HG02642 (cell line): ENCODE measurements at regions not wholly inside any gene's neighbourhood (a gene's known extent, or its start where the extent isn't known, plus 50 kb on each side); places are given as distances from the start of the nearest gene placed in this dataset.
"Not testable (repeated sequence)": the region's sequence is repeated elsewhere in the genome, so short reads cannot be mapped to it uniquely, and the experiment has no call there.

Experiments
- ATAC-seq: cut with Tn5 transposase; IDR thresholded peaks from one replicate; pipeline ENCODE4 v1.9.1; 2021; ENCODE audit warnings: mild to moderate bottlenecking; ENCODE audit not compliant: unreplicated experiment, poor library complexity

DNA sequence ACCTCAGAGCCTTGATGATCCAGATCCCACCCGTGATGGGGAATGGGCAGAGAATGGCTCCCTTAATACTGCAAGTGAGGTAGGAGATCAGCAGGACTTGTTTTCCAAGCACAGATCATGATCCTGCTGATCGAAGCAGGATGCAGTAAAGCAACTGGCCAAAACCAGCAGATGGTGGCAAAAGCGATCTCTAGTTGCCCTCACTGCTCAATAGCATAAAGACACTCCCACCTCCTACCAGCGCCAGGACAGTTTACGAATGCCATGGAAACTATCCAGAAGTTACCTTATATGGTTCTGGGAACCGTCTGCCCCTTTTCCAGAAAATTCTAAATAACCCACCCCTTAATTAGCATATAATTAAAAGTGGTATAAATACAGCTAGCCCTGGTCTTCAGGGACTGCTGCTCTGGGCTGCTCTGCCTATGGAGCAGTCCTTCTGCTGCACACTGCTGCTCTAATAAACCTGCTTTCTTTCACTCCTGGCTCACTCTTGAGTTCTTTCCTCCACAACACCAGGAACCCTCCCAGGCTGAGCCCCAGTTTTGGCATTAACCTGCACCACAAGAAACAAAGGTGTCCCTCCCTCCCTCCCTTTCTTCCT lies 415.8 kb downstream of the PREX1 start:
- no peak for ATAC-seq

DNA sequence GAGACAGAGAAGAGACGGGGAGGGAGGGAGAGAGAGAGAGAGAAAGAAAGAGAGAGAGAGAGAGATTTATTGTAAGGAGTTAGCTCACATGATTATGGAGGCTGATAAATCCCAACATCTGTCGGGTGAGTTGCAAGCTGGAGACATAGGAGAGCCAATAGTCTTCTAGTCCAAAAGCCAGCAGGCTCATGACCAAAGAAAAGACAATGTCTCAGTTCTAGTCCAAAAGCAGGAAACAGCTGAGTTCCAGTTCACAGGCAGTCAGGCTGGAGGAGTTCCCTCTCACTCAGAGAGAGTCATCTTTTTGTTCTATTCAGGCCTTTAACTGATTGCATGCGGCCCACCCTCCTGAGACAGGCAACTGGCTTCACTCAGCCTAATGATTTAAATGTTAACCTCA lies 416.6 kb downstream of the PREX1 start:
- no peak for ATAC-seq

DNA sequence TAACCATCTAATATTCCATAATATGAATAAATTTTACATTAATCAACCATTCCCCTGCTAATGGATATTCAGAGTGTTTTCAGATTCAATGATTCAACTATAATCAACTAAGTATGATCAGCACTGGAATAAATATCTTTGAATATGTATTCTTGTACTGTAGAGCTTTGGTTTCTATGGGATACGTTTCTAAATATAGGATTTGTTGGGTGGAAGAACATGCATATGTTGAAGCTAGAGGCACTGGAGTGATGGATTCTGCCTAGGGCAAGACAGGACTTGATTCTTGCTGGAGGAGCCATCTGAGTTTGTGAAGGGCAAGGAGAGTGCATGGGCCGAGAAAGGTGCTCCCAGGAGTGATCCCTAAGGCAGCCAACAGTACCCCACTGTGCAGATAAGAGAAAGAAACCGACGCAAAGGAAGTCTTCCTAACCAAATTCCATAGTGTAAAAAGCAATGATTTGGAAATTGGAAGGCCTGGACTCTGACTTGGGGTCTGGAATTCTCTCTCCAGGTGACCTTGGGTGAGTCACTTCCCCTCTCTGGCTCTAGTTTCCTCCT lies 418.7 kb downstream of the PREX1 start:
- no peak for ATAC-seq

DNA sequence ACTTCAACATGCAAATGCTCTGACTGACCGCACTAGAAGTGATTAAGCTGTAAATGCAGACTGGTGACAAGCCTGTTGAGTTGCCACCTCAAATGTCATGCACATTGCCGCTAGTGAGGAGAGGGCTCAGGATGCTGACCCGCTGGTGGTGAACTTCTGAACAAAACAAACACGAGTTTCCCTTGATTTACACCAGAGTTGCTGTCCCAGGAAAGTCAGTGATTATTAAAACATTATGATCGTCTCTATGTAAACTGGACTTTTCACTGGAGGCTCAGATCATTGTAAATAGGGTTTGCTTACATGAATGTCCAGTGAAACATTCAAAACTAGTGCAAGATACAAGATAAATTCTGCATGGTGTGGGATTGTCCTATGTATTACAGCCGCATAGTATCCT lies 420.1 kb downstream of the PREX1 start:
- ATAC-seq: no peak

GRCh38 chr20:48406912-48407340 lies 420.9 kb downstream of the PREX1 start:
- ATAC-seq: no peak

DNA sequence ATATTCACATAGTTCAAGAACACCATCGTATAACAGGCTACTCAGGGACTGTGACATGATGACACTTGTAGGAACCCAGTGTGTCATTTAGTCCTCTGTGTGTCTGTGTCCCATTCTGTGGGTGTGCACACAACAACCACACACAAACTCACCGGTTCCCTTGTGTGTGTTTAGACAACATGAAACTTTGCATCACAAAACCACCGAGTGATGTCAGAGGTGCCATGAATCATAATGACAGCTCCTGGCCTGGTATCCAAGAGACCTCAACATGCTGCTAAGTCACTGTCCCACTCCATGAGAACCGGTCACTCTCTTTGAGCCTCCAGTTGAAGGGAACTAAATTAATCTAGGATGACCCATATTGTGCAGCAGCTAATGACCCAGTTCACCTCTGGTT lies 421.3 kb downstream of the PREX1 start:
- no peak for ATAC-seq

DNA sequence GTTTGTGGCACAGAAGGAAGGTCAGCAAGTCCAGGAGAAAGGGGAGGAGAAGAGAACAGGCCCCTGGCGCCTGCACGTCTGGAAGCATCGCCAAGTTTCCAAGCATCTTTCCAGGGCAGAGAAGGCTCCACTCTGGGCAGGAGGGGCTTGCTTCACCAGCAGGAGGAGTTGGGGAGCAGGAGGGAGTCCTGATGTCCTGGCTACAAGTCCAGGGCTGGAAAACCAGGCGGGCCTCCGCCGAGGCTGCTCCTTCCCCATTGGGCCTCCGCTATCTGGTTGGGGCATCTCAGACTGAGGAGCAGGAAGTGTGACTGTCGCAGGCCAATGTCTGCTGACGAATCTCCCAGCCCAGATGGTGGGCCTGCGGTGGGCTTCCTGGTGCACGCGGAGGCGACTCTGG lies 421.9 kb downstream of the PREX1 start:
- no peak for ATAC-seq

DNA sequence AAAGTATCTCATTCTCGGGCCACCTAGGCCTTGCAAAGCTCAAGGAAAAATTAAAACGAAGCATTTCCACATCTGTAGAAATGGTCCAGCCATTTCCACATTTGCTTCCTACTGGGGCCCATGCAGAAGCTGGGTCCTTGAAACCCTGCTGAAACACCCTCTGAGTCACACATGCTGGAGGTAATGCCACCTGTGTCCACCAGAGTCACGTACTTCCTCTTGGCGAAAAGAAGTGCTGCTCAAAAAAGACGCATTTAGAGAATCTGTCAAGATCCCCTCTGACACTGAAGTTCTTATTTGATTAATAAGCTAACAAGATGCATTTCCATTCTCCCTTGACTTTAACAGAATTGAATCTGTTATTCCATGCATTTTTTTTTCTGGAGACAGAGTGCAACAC lies 423.2 kb downstream of the PREX1 start:
- ATAC-seq: no peak

DNA sequence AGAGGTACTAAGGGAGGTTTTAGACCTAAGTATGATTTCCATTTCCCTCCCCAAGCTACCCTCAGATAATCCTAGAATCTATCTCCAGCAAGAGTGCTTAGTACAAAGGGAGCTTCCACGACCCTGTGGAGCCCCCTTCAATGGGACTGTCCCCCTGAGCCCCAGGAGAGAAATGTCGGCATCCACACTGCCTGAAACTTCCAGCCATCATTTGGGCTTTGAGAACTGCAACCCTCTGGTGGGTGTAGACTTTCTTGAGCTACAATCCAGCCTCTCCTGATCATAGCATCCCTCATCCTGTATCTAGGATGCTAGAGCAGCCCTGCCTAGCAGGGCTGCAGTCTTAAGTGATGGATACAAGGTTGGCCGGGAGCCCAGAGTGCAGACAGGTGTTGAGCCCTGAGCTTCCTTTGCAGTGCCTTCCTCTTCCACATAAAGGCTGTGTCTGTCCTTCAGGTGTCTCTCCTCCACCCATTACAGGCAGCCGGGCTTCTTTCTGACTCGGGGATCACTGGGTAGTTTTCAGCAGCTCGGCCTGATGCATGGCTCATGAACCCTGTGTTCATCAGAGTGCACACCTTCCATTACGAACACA lies 424.5 kb downstream of the PREX1 start:
- no peak for ATAC-seq

- ATAC-seq: no peak
These were observed 426.4 kb downstream of the PREX1 start for GRCh38 chr20:48401359-48401758.

GRCh38 chr20:48400009-48400408 lies 427.8 kb downstream of the PREX1 start:
- ATAC-seq: no peak

DNA sequence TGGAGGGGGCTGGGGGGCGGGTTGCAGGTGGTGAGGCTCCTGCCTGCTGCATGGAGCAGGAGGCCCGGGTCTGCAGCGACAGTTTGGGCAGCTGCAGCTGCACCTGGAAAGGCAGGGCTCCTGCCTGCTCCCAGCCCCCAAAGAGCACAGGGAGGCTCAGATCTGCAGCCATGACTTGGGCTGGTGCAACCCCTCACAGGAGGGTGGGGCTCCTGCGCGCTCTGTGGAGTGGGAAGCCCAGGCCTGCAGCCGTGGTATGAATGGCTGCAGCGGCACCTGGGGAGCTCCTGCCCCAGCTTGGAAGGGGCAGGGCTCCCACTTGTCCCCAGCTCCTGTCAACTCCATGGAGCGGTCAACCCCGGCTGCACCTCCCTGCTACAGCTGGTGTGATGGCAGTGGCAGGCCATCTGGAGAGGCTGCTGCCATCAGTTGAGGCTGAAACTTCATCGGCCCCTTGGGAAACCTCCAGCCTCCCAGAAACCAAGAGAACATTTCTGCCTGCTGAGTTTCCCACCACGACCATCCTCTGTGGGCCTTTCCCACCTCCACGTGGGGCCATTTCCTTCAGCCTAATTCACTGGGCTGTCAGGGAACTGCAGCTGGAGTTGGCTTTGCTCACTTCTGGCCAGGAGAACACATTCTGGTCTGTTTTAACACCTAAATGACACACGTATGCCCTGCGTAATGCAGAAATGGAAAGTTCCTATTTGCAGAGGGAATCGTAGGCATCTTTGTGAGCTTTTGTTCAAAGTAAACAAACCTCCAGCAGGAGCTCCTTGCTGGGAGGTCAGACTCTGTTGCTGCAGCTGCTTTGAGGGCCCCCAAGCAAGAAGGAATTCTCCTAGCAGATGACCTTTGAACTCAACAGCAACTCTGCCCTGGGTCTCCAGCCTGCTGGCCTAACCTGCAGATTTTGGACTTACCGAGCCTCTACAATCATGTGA lies 429.0 kb downstream of the PREX1 start:
- ATAC-seq: no peak

DNA sequence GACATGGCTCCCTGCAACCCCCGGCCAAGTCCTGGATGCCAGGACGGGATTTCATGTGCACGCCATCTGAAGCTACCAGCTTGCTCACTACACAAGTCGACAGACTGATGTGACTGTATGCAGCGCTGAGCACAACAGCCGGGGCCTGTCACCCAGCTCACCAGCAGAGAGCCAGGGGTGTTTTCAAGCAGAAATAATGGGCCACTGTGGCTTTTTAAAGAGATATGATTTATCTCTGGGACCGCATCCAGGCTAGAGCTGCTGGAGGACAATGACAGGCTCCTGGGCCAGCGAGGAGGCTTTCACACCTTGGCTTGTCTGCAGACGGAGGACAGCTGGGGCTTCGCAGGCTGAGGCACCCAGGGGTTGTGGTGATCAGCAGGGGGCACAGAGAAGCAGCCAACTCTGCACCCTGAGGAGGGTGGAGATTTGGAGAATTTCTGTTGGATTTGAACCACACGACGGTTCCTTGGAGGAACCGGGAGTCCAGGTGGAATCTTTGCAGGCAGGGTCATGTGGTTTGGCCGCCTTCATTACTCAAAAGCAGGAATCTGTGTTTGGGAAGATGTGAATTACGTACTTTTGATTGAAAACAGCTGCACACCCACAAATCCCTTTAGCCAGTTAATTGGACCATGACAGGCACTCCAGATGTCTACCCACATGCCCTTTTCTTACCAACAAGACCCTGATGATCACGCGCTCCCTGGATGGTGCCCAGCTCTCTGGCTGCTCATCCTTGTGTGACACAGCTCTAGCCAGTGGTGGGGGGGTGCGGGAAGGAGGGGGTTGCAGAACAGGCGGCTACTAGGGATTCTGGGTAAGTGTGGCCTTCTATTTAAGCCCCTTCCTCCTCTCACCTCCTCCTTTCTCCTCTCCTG lies 430.6 kb downstream of the PREX1 start:
- not testable (repeated sequence) for ATAC-seq

GRCh38 chr20:48395816-48396546 lies 431.8 kb downstream of the PREX1 start:
- no peak for ATAC-seq

GRCh38 chr20:48394415-48395081 lies 433.3 kb downstream of the PREX1 start:
- no peak for ATAC-seq

- no peak for ATAC-seq
These were observed 434.0 kb downstream of the PREX1 start for GRCh38 chr20:48393737-48394314.

GRCh38 chr20:48393311-48393685 lies 434.5 kb downstream of the PREX1 start:
- ATAC-seq: no peak

DNA sequence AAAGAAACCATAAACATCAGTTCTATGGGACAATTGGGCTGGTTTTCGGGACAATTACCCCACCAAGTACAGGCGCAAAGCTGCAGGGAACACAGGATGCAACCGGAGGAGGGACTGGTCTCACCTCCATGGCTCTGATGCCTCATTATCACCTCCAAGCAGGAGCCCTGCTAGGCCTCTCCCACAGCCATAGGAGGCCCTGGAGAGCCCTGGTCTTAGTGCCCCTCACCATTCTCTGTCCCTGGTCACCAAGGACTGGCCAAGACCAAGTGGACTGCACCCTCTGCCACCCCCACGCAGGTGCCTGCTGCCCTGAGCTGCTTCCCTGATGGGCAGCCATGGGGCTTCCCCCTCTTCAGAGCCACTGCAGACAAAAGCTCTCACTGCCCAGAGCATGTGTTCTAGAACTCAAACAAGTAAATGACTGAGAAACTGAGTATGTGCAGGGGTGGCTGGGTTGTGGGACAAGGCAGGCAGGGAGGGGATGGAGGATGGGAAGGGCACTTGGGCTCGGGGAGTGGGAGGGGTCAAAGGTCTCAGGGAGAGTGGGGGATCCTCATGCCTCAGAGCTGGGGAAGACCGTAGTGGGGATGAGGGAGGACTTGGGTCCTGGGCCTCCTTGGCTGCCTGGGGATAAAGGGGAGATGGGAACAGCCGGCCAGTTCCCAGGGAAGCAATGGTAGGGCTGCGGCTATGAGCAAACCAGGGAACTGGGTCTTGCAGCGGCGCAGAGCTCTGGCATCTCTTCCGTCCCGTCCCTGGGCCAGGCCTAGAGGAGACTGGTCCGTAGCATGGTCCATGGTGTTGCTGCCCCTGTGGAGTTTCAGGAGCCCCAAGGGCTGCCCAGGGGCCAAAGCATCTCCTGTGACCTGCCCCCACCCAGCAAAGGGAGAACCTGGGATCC lies 435.1 kb downstream of the PREX1 start:
- ATAC-seq: no peak
